Loucy (cell line): ENCODE measurements at regions not wholly inside any gene's neighbourhood (a gene's known extent, or its start where the extent isn't known, plus 50 kb on each side); places are given as distances from the start of the nearest gene placed in this dataset.

ENCODE experiments used
- H2AFZ ChIP-seq: fragments of 200-600 bp; sonication (generic); 2 replicates; pipeline ENCODE4 v1.6.0; 2016; ENCODE audit warnings: antibody characterized with exemption, mild to moderate bottlenecking, low read length, moderate library complexity
- H3F3A ChIP-seq: fragments of 200-600 bp; 2 replicates; pipeline ENCODE4 v1.6.0; 2016; ENCODE audit warnings: antibody characterized with exemption, low read depth, mild to moderate bottlenecking
- H3K27me3 ChIP-seq: fragments of 200-600 bp; sonication (generic); 2 replicates; pipeline ENCODE4 v1.6.1; 2014; ENCODE audit warnings: low read length, mild to moderate bottlenecking; ENCODE audit not compliant: insufficient read depth, poor library complexity, severe bottlenecking
- H3K36me3 ChIP-seq: fragments of 200-600 bp; sonication (generic); 2 replicates; pipeline ENCODE4 v1.6.1; 2016; ENCODE audit warnings: low read length; ENCODE audit not compliant: insufficient read depth
- H3K4me1 ChIP-seq: fragments of 200-600 bp; sonication (generic); 2 replicates; pipeline ENCODE4 v1.5.1; 2014; ENCODE audit warnings: low read length, mild to moderate bottlenecking; ENCODE audit not compliant: insufficient read depth, poor library complexity, severe bottlenecking
- H3K4me2 ChIP-seq: fragments of 200-600 bp; sonication (generic); 2 replicates; pipeline ENCODE4 v1.6.0; 2014; ENCODE audit warnings: antibody characterized with exemption, low read length, low read depth, mild to moderate bottlenecking; ENCODE audit not compliant: poor library complexity, severe bottlenecking
- H3K4me3 ChIP-seq: fragments of 200-600 bp; sonication (generic); 2 replicates; pipeline ENCODE4 v1.5.1; 2014; ENCODE audit warnings: low read length, mild to moderate bottlenecking, mixed read lengths; ENCODE audit not compliant: poor library complexity, severe bottlenecking
- H3K79me2 ChIP-seq: fragments of 200-600 bp; sonication (generic); 2 replicates; pipeline ENCODE4 v1.6.1; 2014; ENCODE audit warnings: low read length; ENCODE audit not compliant: insufficient read depth
- H3K9ac ChIP-seq: fragments of 200-600 bp; sonication (generic); 2 replicates; pipeline ENCODE4 v1.6.0; 2014; ENCODE audit warnings: mild to moderate bottlenecking, low read depth, low read length, moderate library complexity; ENCODE audit not compliant: poor library complexity, severe bottlenecking
- H3K9me2 ChIP-seq: fragments of 200-600 bp; sonication (generic); replicated peaks from 2 replicates; pipeline ENCODE4 v1.6.1; 2016; ENCODE audit warnings: low read depth, low read length, mixed read lengths
- H3K9me3 ChIP-seq: fragments of 200-600 bp; sonication (generic); 2 replicates; pipeline ENCODE4 v1.6.1; 2014; ENCODE audit warnings: mild to moderate bottlenecking, antibody characterized with exemption, low read length, low read depth; ENCODE audit not compliant: insufficient read depth
- H4K20me1 ChIP-seq: fragments of 200-600 bp; sonication (generic); 2 replicates; pipeline ENCODE4 v1.6.0; 2014; ENCODE audit warnings: antibody characterized with exemption, low read length, mild to moderate bottlenecking; ENCODE audit not compliant: insufficient read depth, poor library complexity, severe bottlenecking
- CTCF ChIP-seq: fragments of 200-600 bp; sonication (generic); conservative IDR thresholded peaks from 2 replicates; pipeline ENCODE4 v1.5.1; 2014; ENCODE audit warnings: mild to moderate bottlenecking, antibody characterized with exemption, low read length
- EZH2phosphoT487 ChIP-seq: fragments of 200-600 bp; IDR thresholded peaks from 2 replicates; pipeline ENCODE4 v1.6.1; 2018; ENCODE audit warnings: antibody characterized with exemption, mild to moderate bottlenecking, moderate library complexity, borderline replicate concordance

GRCh38 chr2:3098231-3098630 is 279.4 kb downstream of the EIPR1 start:
- Histone ChIP-seq H3K4me2 (no peak overlapping the region), H3K4me1 (no peaks in the 10 kb centered on the region), H3K9ac (no peak overlapping the region), H3F3A (no peaks in the 10 kb centered on the region), H3K36me3 (no peaks in the 10 kb centered on the region), H3K9me2 (no peaks in the 10 kb centered on the region), H2AFZ (no peak overlapping the region), H3K4me3 (no peak overlapping the region), H3K27me3 (no peaks in the 10 kb centered on the region), H3K79me2 (no peaks in the 10 kb centered on the region), H4K20me1 (no peaks in the 10 kb centered on the region), H3K9me3 (no peaks in the 10 kb centered on the region; the same call in 1 of the 2 replicates)
- no peak for TF ChIP-seq EZH2phosphoT487
- no peak for TF ChIP-seq CTCF

GRCh38 chr2:3097804-3098203 is 279.8 kb downstream of the EIPR1 start:
- Histone ChIP-seq H3K4me1 (no peaks in the 10 kb centered on the region), H3K27me3 (no peaks in the 10 kb centered on the region), H2AFZ (no peak overlapping the region), H4K20me1 (no peaks in the 10 kb centered on the region), H3F3A (no peaks in the 10 kb centered on the region), H3K9ac (no peak overlapping the region), H3K4me2 (no peak overlapping the region), H3K9me2 (no peaks in the 10 kb centered on the region), H3K36me3 (no peaks in the 10 kb centered on the region), H3K79me2 (no peaks in the 10 kb centered on the region), H3K4me3 (no peak overlapping the region), H3K9me3 (no peaks in the 10 kb centered on the region; the same call in 1 of the 2 replicates)
- TF ChIP-seq CTCF (no peak), EZH2phosphoT487 (no peak)

- Histone ChIP-seq H3K4me1 (no peaks in the 10 kb centered on the region), H2AFZ (no peak overlapping the region), H3K4me3 (no peak overlapping the region), H3K9ac (no peak overlapping the region), H4K20me1 (no peaks in the 10 kb centered on the region), H3K36me3 (no peaks in the 10 kb centered on the region), H3K27me3 (no peaks in the 10 kb centered on the region), H3K9me2 (no peaks in the 10 kb centered on the region), H3K9me3 (no peaks in the 10 kb centered on the region; the same call in 1 of the 2 replicates), H3K79me2 (no peaks in the 10 kb centered on the region), H3F3A (no peaks in the 10 kb centered on the region), H3K4me2 (no peak overlapping the region)
- TF ChIP-seq EZH2phosphoT487 = no peak
- no peak for TF ChIP-seq CTCF
Observed at GRCh38 chr2:3094999-3095958, 282.3 kb downstream of the EIPR1 start.
